ENCODE measurements at regions not wholly inside any gene's neighbourhood (a gene's known extent, or its start where the extent isn't known, plus 50 kb on each side); places are given as distances from the start of the nearest gene placed in this dataset.

GRCh38 chr13:105991622-105992277 is 543.7 kb downstream of the EFNB2 start:
- no peaks in the 10 kb centered on the region for H3K36me3 ChIP-seq (ENCODE audit: insufficient read depth)
- peaks cover 3% of the 10 kb centered on the region for H3K27me3 Mint-ChIP-seq (ENCODE audit: insufficient read depth, low read depth, poor library complexity)
- no peak overlapping the region for H3K4me2 ChIP-seq
- no peaks in the 10 kb centered on the region for H3K9me3 Mint-ChIP-seq
- TF ChIP-seq ZNF331 (CRISPR knock-in tag; IDR thresholded peaks at IDR 0.05; ENCODE audit: low read depth): no peak
- ATAC-seq: no peak
- no peaks in the 10 kb centered on the region for H3K27me3 ChIP-seq (ENCODE audit: insufficient read depth)
- H3K9me2 ChIP-seq (ENCODE audit: insufficient read depth): no peaks in the 10 kb centered on the region
- no peak overlapping the region for H3K4me3 Mint-ChIP-seq
- no peak overlapping the region for H3K27ac Mint-ChIP-seq
- H3K4me1 ChIP-seq (ENCODE audit: insufficient read depth): no peaks in the 10 kb centered on the region
- H3K36me3 Mint-ChIP-seq (ENCODE audit: low read depth): no peaks in the 10 kb centered on the region
- DNase-seq (ENCODE audit: low spot score): no peak
- H3F3A ChIP-seq (replicated peaks; ENCODE audit: low read depth): no peaks in the 10 kb centered on the region
- no peak overlapping the region for H2AFZ ChIP-seq
- no peak overlapping the region for H3K27ac ChIP-seq (ENCODE audit: low read depth)
- H3K79me2 ChIP-seq (replicated peaks; ENCODE audit: insufficient read depth): no peaks in the 10 kb centered on the region
- H3K4me1 Mint-ChIP-seq: no peaks in the 10 kb centered on the region; the same call in 2 of the 3 replicates
- no peak overlapping the region for H3K4me3 ChIP-seq
- no peaks in the 10 kb centered on the region for H4K20me1 ChIP-seq (replicated peaks; ENCODE audit: insufficient read depth)

GRCh38 chr13:105991131-105991530 is 544.3 kb downstream of the EFNB2 start:
- no peaks in the 10 kb centered on the region for H3F3A ChIP-seq (replicated peaks; ENCODE audit: low read depth)
- DNase-seq (ENCODE audit: low spot score) (no peak), ATAC-seq (no peak)
- no peaks in the 10 kb centered on the region for H3K36me3 Mint-ChIP-seq (ENCODE audit: low read depth)
- H3K27ac ChIP-seq (ENCODE audit: low read depth): no peak overlapping the region
- H3K4me2 ChIP-seq: no peak overlapping the region
- no peak for TF ChIP-seq NANOG (IDR thresholded peaks at IDR 0.05; ENCODE audit: borderline replicate concordance)
- no peak for TF ChIP-seq ZNF331 (CRISPR knock-in tag; IDR thresholded peaks at IDR 0.05; ENCODE audit: low read depth)
- no peak for TF ChIP-seq ETS1 (IDR thresholded peaks at IDR 0.05)
- no peak for TF ChIP-seq REST (IDR thresholded peaks at IDR 0.05; ENCODE audit: unreplicated experiment)
- TF ChIP-seq EZH2 (IDR thresholded peaks at IDR 0.05; ENCODE audit: low read depth, unreplicated experiment): no peak
- TF ChIP-seq CTCF (conservative IDR thresholded peaks at IDR 0.05; ENCODE audit: low read depth in 2 of 2): no peak
- no peaks in the 10 kb centered on the region for H3K4me1 ChIP-seq (ENCODE audit: insufficient read depth)
- H3K4me3 Mint-ChIP-seq: no peak overlapping the region
- H2AFZ ChIP-seq: no peak overlapping the region
- no peak overlapping the region for H3K27ac Mint-ChIP-seq
- H3K36me3 ChIP-seq (ENCODE audit: insufficient read depth): no peaks in the 10 kb centered on the region
- no peaks in the 10 kb centered on the region for H3K27me3 ChIP-seq (ENCODE audit: insufficient read depth)
- H3K27me3 Mint-ChIP-seq (ENCODE audit: insufficient read depth, low read depth, poor library complexity): peaks cover under 1% of the 10 kb centered on the region
- no peaks in the 10 kb centered on the region for H3K9me2 ChIP-seq (ENCODE audit: insufficient read depth)
- H4K20me1 ChIP-seq (replicated peaks; ENCODE audit: insufficient read depth): no peaks in the 10 kb centered on the region
- H3K79me2 ChIP-seq (replicated peaks; ENCODE audit: insufficient read depth): no peaks in the 10 kb centered on the region
- H3K9me3 Mint-ChIP-seq: no peaks in the 10 kb centered on the region
- no peaks in the 10 kb centered on the region for H3K4me1 Mint-ChIP-seq
- H3K4me3 ChIP-seq: no peak overlapping the region

Data from GM23338 (cell line).